ENCODE measurements at regions not wholly inside any gene's neighbourhood (a gene's known extent, or its start where the extent isn't known, plus 50 kb on each side); places are given as distances from the start of the nearest gene placed in this dataset.

DNA sequence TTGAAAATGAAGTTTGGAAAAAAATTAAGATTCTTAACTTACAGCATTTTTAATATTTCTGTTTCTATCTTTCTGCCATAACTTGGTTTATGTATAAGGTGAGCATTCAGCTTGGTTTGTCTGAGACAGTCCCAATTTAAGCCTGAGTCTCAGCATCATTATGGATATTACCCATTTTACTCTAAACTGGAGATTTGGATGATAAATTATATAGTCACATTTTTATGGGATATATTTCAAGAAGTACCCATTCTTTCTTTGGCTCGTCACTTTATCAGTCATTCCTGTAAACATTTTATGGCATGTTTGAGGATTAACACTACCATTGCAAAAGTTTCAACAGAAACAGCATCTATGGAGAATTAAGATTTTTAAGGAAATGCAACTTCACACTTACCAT is 1129.0 kb upstream of the PCDH9 start:
- intact Hi-C loops (cut with DNase I; ENCODE audit: low total_unique reads), result no loop called here
- 68 to 77% methylated on average over 1 of the region's 1 CpG for WGBS, 2 donors
- TF ChIP-seq, protein P1, sequence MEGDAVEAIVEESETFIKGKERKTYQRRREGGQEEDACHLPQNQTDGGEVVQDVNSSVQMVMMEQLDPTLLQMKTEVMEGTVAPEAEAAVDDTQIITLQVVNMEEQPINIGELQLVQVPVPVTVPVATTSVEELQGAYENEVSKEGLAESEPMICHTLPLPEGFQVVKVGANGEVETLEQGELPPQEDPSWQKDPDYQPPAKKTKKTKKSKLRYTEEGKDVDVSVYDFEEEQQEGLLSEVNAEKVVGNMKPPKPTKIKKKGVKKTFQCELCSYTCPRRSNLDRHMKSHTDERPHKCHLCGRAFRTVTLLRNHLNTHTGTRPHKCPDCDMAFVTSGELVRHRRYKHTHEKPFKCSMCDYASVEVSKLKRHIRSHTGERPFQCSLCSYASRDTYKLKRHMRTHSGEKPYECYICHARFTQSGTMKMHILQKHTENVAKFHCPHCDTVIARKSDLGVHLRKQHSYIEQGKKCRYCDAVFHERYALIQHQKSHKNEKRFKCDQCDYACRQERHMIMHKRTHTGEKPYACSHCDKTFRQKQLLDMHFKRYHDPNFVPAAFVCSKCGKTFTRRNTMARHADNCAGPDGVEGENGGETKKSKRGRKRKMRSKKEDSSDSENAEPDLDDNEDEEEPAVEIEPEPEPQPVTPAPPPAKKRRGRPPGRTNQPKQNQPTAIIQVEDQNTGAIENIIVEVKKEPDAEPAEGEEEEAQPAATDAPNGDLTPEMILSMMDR (IDR thresholded peaks at IDR 0.05), result no peak
- TF ChIP-seq POLR2A (IDR thresholded peaks at IDR 0.05), result no peak
- no peaks in the 10 kb centered on the region for H3K4me1 ChIP-seq
- DNase-seq, result no peak
- H3K9me3 ChIP-seq, result no peaks in the 10 kb centered on the region
- H3K27ac ChIP-seq, result no peak overlapping the region
- H3K4me3 ChIP-seq, result no peak overlapping the region
- H3K36me3 ChIP-seq (ENCODE audit: low read depth, missing control alignments), result no peaks in the 10 kb centered on the region
- H3K27me3 ChIP-seq, result no peaks in the 10 kb centered on the region

DNA sequence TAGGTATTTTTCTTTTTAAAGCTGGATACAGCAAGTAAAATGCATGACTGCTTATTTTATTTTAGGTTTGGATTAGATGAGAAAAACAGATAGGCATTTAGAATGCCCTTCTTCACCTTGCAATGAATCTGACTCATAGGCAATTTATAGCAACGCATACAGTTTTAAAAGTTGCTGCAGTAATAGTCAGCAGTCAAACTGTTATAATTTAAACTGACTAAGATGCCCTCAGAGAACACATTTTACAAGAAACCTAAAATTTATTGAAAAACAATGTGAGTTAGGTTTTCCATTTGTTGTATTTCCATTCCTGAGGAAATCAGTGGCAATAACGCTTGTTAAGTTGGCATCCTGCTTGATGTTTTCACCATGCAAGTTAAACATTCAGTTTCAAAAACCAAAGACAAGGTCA is 1128.2 kb upstream of the PCDH9 start:
- Histone ChIP-seq H3K4me3 (no peak overlapping the region), H3K36me3 (ENCODE audit: low read depth, missing control alignments) (no peaks in the 10 kb centered on the region), H3K27me3 (no peaks in the 10 kb centered on the region), H3K9me3 (no peaks in the 10 kb centered on the region), H3K4me1 (no peaks in the 10 kb centered on the region), H3K27ac (no peak overlapping the region)
- WGBS, 2 donors, result 77 to 87% methylated on average over 2 of the region's 2 CpGs
- intact Hi-C loops (cut with DNase I; ENCODE audit: low total_unique reads), result no loop called here
- TF ChIP-seq, protein P1 (IDR thresholded peaks at IDR 0.05), result no peak
- no peak for TF ChIP-seq POLR2A (IDR thresholded peaks at IDR 0.05)
- no peak for DNase-seq

DNA sequence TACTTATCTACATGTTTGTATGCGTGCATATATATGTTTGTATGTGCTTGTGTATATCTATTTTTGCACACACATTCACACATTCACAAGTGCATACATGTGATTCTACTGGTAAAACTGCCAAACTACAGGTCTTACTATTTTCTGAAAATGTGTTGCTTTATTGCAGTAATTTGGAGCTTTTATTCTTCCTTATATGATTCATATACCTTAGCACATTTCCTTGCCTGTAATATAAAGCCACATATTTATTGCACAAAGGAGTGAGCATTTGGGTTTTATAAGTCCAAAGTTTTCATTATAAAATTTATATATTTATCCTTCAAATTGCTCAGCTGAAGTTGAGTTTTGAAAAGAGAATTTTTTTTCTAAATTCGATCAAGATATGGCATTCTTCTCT is 1120.4 kb upstream of the PCDH9 start:
- Histone ChIP-seq H3K27ac (no peak overlapping the region), H3K27me3 (no peaks in the 10 kb centered on the region), H3K36me3 (ENCODE audit: low read depth, missing control alignments) (no peaks in the 10 kb centered on the region), H3K9me3 (no peaks in the 10 kb centered on the region), H3K4me1 (no peaks in the 10 kb centered on the region), H3K4me3 (no peak overlapping the region)
- intact Hi-C loops (cut with DNase I; ENCODE audit: low total_unique reads), result no loop called here
- 82 to 92% methylated on average over 2 of the region's 2 CpGs for WGBS, 2 donors
- no peak for DNase-seq
- no peak for TF ChIP-seq POLR2A (IDR thresholded peaks at IDR 0.05)
- TF ChIP-seq, protein P1 (IDR thresholded peaks at IDR 0.05), result no peak

DNA sequence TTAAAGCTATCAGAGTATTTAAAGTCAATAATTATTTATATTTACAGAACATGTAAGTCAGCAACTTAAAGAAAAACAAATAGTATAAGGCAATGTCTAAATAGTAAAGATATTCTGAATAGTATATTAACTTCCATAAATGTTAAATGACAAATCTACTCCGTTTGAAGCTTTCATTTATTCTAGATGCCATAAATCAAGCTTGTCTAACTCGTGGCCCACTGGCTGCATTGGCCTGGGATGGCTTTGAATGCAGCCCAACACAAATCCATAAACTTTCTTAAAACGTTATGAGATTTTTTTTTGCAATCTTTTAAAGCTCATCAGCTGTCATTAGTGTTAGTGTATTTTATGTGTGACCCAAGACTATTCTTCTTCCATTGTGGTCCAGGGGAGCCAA is 1117.1 kb upstream of the PCDH9 start:
- H3K27me3 ChIP-seq, result no peaks in the 10 kb centered on the region
- H3K9me3 ChIP-seq, result no peaks in the 10 kb centered on the region
- TF ChIP-seq POLR2A (IDR thresholded peaks at IDR 0.05), result no peak
- TF ChIP-seq, protein P1 (IDR thresholded peaks at IDR 0.05), result no peak
- intact Hi-C loops (cut with DNase I; ENCODE audit: low total_unique reads), result no loop called here
- no peak for DNase-seq
- H3K27ac ChIP-seq, result no peak overlapping the region
- no peak overlapping the region for H3K4me3 ChIP-seq
- 47 to 61% methylated on average over 3 of the region's 3 CpGs for WGBS, 2 donors
- no peaks in the 10 kb centered on the region for H3K36me3 ChIP-seq (ENCODE audit: low read depth, missing control alignments)
- no peaks in the 10 kb centered on the region for H3K4me1 ChIP-seq

DNA sequence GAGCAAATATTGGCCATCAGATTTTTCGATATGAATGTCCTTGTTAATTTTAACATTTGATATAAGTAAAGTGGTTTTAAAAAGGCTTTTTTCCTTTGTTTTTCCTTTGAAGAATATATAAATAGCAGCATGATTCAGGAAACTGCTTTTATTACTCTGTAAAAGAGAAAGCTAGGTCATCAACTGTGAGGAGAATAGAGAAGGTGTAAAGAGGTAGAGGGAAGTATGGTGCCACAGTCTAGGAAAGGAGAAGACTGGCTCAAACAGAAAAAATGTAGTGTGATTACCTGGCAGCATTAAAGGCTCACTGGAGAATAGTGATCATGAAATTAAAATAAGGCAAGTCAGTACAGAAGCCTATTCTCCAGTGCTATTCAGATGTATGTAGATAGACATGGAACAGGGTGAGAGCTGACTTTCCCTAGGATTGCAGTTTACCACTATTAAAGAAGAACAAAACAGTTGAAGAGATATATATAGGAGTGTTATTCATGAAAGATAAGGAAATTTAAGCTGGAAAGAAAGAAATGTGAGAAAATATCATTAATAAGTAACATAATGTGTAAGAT is 1115.9 kb upstream of the PCDH9 start:
- Histone ChIP-seq H3K27ac (no peak overlapping the region), H3K9me3 (no peaks in the 10 kb centered on the region), H3K4me1 (no peaks in the 10 kb centered on the region), H3K36me3 (ENCODE audit: low read depth, missing control alignments) (no peaks in the 10 kb centered on the region), H3K4me3 (no peak overlapping the region), H3K27me3 (no peaks in the 10 kb centered on the region)
- intact Hi-C loops (cut with DNase I; ENCODE audit: low total_unique reads), result no loop called here
- 73 to 89% methylated on average over 1 of the region's 1 CpG for WGBS, 2 donors
- TF ChIP-seq POLR2A (IDR thresholded peaks at IDR 0.05), result no peak
- TF ChIP-seq, protein P1 (IDR thresholded peaks at IDR 0.05), result no peak
- DNase-seq, result no peak
